ENCODE measurements at regions not wholly inside any gene's neighbourhood (a gene's known extent, or its start where the extent isn't known, plus 50 kb on each side); places are given as distances from the start of the nearest gene placed in this dataset.

- in situ Hi-C loops (cut with MboI; ENCODE audit: low pct_unique_long_range_greater_than_20kb, low sequenced_read_pairs, unreplicated experiment): no loop called here
These were observed 706.7 kb downstream of the RERGL start for GRCh38 chr12:17383321-17383720.

GRCh38 chr12:17381211-17381610 lies 708.8 kb downstream of the RERGL start:
- no peak for TF ChIP-seq CTCF (IDR thresholded peaks at IDR 0.05; ENCODE audit: extremely low read depth, insufficient read depth, missing control alignments)
- in situ Hi-C loops (cut with MboI; ENCODE audit: low pct_unique_long_range_greater_than_20kb, low sequenced_read_pairs, unreplicated experiment): no loop called here
- no peak for DNase-seq (ENCODE audit: low spot score)

More at GRCh38 chr12:17383321-17383720, 706.7 kb downstream of the RERGL start:
- DNase-seq (ENCODE audit: low spot score): no peak
- no peak for TF ChIP-seq CTCF (IDR thresholded peaks at IDR 0.05; ENCODE audit: extremely low read depth, insufficient read depth, missing control alignments)

- no peak for TF ChIP-seq CTCF (IDR thresholded peaks at IDR 0.05; ENCODE audit: extremely low read depth, insufficient read depth, missing control alignments)
- DNase-seq (ENCODE audit: low spot score): no peak
- in situ Hi-C loops (cut with MboI; ENCODE audit: low pct_unique_long_range_greater_than_20kb, low sequenced_read_pairs, unreplicated experiment): no loop called here
These were observed 717.5 kb downstream of the RERGL start for GRCh38 chr12:17372508-17372907.

GRCh38 chr12:17371491-17372215 lies 718.3 kb downstream of the RERGL start:
- in situ Hi-C loops (cut with MboI; ENCODE audit: low pct_unique_long_range_greater_than_20kb, low sequenced_read_pairs, unreplicated experiment): no loop called here
- DNase-seq (ENCODE audit: low spot score): no peak
- TF ChIP-seq CTCF (IDR thresholded peaks at IDR 0.05; ENCODE audit: extremely low read depth, insufficient read depth, missing control alignments): no peak

- in situ Hi-C loops (cut with MboI; ENCODE audit: low pct_unique_long_range_greater_than_20kb, low sequenced_read_pairs, unreplicated experiment): no loop called here
- no peak for DNase-seq (ENCODE audit: low spot score)
- TF ChIP-seq CTCF (IDR thresholded peaks at IDR 0.05; ENCODE audit: extremely low read depth, insufficient read depth, missing control alignments): no peak
These were observed 719.4 kb downstream of the RERGL start for GRCh38 chr12:17370621-17371020.

- no peak for TF ChIP-seq CTCF (IDR thresholded peaks at IDR 0.05; ENCODE audit: extremely low read depth, insufficient read depth, missing control alignments)
- in situ Hi-C loops (cut with MboI; ENCODE audit: low pct_unique_long_range_greater_than_20kb, low sequenced_read_pairs, unreplicated experiment): no loop called here
- no peak for DNase-seq (ENCODE audit: low spot score)
These were observed 720.4 kb downstream of the RERGL start for GRCh38 chr12:17369556-17369955.
